ENCODE measurements at regions not wholly inside any gene's neighbourhood (a gene's known extent, or its start where the extent isn't known, plus 50 kb on each side); places are given as distances from the start of the nearest gene placed in this dataset.
A peak's percentile ranks its signal among the peaks of the same experiment; 100 is the strongest.
"Not testable (repeated sequence)": the region's sequence is repeated elsewhere in the genome, so short reads cannot be mapped to it uniquely, and the experiment has no call there.

DNA sequence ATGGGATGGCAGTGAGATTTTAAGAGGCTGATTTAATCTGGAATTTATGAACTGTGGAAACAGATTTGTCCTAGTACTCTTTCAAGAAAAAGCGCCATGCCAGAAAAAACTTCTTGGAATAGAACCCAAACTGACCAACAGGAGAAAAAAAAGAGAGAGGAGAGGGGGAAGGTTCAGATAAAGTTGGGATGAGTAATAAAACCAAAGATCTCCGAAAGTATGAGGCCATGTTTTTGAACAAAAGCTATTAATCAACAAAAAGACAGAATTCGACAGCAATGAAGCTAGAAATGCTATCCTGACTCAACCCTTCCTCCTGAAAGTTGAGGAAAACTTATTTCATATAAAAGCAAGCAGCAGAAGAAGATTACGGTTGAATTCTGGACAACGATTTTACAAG is 135.5 kb downstream of the CEMIP2 start:
- DNase-seq (ENCODE audit: low spot score) = no peak

DNA sequence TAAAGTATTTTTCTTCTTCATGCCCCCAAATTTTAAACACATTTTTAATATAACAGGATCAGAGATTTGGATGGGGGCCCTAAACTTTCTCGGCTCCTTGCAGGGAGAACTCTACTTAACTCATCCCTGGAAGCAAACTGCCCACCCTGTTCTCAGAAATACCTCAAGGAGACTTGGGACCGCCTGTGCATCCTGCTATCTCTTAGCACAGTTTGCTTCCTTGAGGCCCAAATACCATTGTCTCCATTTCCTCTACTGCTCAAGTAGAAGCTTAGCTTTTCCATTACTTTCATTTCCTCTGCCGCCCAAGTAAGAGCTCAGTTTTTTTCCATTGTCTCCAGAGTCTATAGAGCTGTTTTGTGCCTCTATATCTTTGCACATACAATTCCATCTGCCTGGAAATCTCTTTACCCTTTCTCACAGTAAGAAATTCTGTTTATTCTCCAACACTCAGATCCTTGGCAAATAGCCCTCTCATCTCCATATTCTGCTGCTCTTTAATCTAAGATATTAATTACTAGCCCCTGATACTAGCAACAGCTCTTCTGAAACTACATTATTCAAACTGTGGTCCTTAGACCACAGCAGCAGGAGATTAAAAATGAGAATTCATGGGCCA is 137.8 kb downstream of the CEMIP2 start:
- no peak for DNase-seq (ENCODE audit: low spot score)

DNA sequence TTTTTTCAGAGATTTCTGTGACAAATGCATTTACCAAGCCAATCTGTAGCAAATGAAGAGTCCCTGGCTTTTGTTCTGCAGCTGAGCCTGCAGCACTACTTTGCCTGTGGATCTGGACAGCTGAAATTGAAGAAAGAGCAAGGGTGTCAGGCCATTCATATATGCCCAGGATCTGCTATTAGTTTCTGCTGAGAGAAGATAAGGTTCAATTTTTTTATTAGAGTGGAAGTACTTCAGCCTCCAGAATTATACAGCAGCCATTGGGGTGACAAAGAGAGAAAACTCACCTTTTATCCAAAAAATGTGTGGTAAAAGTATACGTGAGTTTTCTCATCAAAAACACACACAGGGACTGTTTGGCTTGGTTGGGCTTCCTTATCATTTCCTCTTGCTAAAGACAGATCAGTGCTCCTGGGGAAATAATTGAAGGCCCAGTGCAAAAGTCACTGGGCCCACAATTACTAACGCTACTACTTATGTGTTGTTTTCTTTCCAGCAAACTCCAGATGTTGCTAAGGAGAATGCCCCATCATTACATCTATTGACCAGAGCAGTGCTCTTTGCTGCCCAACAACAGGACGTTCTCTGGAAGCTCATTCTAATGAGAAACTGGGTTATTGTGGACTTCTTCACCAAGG is 138.6 kb downstream of the CEMIP2 start:
- DNase-seq (ENCODE audit: low spot score) = no peak

- DNase-seq (ENCODE audit: low spot score) = peak; percentile 2
Observed at GRCh38 chr9:71628247-71628646, 140.1 kb downstream of the CEMIP2 start.

GRCh38 chr9:71627537-71627936 is 140.8 kb downstream of the CEMIP2 start:
- DNase-seq (ENCODE audit: low spot score) = no peak

DNA sequence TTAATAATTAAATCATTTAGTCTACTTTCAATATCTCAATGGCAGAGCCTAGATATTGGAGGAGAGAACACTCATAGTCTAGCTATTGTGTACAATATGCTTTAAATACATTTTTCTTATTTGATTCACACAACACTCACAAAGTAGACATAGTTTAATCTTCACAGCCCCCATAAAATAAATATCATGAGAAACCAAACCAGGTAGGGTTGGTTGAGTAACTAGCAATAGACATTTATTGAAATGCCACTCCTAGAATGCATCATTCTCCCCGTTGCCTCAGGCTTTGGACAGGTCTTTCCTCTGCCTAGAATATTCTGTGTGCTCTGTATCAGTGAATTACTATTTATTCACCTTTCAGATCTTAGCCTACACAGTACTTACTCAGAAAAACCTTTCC is 141.9 kb downstream of the CEMIP2 start:
- DNase-seq (ENCODE audit: low spot score) = no peak

- DNase-seq (ENCODE audit: low spot score) = no peak
Observed at GRCh38 chr9:71624728-71625127, 143.6 kb downstream of the CEMIP2 start.

DNA sequence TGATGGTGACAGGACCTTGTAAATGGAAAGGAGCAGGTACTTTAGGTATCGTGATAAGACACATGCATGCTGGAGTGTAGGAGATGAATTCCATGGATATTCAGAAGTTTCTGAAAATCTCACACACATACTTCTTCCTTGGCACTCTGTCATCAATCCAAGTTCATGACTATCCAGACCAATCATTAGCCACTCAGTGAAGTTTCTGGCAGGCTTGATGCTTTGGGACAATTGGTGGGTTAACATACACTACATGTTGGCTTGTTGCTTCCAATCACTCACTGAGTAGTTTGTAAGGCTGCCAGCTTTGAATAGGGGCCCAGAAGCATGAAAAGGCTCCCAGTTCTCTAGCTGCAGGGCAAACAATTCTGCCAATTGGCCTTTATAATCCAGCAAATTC is 147.6 kb downstream of the CEMIP2 start:
- DNase-seq (ENCODE audit: low spot score) = no peak

DNA sequence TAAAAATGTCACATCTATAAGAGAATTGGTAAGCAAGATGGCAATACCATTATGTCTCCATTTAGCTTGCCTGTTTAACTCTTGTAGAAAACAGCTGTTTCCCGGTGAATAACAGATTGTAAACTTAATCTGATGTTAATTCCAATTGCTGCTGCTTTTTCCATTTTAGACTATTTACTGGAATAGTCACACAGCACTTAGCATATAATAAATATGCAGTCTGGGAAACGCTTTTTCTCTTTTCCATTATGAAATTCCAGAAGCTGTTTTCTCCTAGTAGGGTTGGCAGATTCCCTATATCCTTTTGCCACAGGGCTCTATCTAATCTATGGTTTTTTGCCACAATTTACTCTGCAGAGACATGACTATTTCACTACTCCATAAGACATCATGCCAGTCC is 148.0 kb downstream of the CEMIP2 start:
- DNase-seq (ENCODE audit: low spot score) = no peak

GRCh38 chr9:71619926-71620325 is 148.4 kb downstream of the CEMIP2 start:
- no peak for DNase-seq (ENCODE audit: low spot score)

GRCh38 chr9:71614409-71615010 is 153.8 kb downstream of the CEMIP2 start:
- DNase-seq (ENCODE audit: low spot score) = no peak

DNA sequence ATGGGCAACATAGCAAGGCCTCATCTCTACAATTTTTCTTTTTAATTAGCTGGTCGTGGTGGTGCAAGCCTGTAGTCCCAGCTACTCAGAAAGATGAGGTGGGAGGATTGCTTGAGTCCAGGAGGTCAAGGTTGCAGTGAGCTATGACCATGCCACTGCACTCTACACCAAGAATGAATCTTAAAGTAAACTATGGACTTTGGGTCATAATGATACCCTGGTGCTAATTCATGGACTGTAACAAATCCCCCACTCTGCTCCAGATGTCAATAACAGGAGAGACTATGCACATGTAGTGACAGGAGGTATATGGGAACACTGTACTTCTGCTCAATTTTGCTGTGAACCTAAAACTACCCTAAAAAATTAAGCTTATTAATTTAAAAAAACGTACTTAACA is 155.4 kb downstream of the CEMIP2 start:
- DNase-seq (ENCODE audit: low spot score) = no peak

GRCh38 chr9:71609448-71609830 is 158.9 kb downstream of the CEMIP2 start:
- DNase-seq (ENCODE audit: low spot score) = no peak

DNA sequence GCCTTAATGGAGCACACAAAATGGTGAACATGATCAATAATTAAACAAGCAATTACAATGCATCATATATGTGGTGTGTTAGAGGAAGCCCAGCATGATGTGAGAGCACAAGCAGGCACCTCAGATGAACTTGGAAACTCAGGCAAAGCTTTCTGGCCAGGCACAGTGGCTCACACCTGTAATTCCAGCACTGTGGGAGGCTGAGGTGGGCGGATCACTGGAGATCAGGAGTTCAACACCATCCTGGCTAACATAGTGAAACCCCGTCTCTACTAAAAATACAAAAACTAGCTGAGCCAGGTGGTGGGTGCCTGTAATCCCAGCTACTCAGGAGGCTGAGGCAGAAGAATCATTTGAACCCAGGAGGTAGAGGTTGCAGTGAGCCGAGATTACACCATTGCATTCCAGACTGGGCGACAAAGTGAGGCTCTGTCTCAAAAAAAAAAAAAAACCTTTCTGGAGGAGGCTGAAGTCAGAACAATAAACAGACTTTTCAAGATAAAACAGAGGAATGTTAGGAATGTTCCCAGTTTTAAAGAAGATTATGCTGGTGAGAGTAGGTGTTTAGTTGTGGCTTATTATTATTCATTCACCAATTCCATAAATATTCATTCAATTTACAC is 159.4 kb downstream of the CEMIP2 start:
- no peak for DNase-seq (ENCODE audit: low spot score)

DNA sequence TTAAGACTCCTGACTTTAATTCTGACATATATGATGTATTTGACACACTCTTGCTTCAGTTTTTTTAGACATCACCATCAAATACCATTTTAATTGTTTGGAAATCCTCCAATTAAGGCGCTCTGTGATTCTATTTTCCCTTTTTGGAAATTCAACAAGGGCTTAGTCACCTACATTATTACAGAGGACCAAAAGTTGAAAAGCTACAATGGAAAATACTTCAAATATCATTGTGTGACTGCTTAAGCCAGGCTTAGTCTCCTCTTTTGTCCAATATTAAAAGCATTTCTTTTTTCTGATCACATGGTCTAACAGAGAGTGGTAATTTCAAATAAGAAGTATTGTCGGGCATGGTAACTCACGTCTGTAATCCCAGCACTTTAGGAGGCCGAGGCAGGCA is 160.3 kb downstream of the CEMIP2 start:
- no peak for DNase-seq (ENCODE audit: low spot score)

DNA sequence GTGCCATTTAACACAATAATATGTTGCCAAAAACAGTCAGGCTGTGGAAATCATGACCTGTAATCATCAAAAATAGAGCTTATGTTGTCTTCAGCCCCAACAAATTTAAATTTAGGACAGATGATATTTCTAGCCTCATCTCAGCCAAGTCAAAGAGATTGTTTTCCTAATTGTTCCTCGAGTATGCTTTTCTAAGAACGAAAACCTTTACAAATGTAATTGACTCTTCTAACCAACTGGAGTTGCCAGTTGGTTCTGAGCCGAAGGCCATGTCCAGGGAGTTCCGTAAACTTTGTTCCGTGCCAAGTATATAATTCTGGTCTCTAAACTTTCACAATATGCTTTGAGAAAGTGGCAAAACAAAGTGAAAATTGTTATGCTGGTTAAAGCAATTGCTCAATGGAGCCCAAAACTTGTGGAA is 160.8 kb downstream of the CEMIP2 start:
- no peak for DNase-seq (ENCODE audit: low spot score)

- peak; percentile 80 for DNase-seq (ENCODE audit: low spot score)
Observed at GRCh38 chr9:71604197-71605063, 163.9 kb downstream of the CEMIP2 start.

DNA sequence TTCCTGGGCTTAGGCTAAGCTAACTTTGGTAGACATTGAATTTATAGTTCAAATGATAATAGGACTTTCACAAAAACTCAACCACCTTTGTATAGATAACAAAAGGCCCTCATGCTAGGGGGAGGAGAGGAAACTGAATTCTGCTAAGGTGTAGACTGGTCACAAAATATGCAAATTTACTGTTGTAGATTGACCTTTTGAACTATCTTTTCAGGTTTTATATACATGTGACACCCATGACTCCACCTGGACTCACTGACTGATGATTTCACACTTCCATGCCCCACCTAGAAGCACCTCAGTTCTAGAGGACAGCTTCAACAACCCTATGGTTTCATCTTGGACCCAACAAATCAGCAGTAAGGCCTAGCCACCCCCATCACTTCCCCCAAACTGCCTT is 165.7 kb downstream of the CEMIP2 start:
- no peak for DNase-seq (ENCODE audit: low spot score)

GRCh38 chr9:71595762-71596161 is 172.6 kb downstream of the CEMIP2 start:
- DNase-seq (ENCODE audit: low spot score) = not testable (repeated sequence)

GRCh38 chr9:71594541-71594940 is 173.8 kb downstream of the CEMIP2 start:
- DNase-seq (ENCODE audit: low spot score) = no peak

DNA sequence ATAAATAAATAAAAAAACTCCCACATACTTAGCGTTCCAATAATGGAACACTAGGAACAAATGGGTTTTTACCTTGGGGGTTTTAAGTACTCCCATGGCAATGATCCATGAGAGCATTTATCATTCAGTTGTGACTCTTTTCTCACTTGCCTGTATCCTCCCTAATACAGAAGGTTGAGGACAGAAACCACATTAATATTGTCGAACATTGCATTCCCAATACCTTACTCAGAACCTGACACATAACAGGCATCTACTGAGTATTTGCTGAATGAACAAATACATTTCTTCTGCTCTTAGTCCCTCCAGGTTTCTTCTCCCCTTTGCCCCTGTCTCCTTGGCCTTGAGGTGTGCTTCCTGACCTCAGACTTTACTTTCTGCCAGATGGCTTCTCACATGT is 175.9 kb downstream of the CEMIP2 start:
- no peak for DNase-seq (ENCODE audit: low spot score)

DNA sequence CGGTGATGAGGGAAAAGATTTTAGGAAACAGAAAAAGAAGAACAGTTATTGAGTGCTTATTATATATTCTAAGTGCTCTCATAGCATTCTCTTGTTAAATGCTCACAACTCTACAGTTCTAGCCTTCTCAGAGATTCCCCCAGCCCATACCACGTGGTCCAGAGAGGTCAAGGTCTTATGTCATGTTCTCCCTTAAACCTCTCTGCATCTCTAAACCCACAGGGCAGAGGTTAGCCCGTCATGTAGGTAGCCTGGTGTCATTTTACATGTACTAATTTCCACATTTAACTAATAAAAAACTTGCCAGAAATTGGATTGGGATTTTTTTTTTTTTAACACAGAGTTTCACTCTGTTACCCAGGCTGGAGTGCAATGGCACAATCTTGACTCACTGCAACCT is 178.0 kb downstream of the CEMIP2 start:
- no peak for DNase-seq (ENCODE audit: low spot score)

All from CD4-positive, alpha-beta T cell treated with Interleukin-6 at 100 ng/mL for 8 hours (primary cell).